ENCODE measurements at regions not wholly inside any gene's neighbourhood (a gene's known extent, or its start where the extent isn't known, plus 50 kb on each side); places are given as distances from the start of the nearest gene placed in this dataset.
"Not testable (repeated sequence)": the region's sequence is repeated elsewhere in the genome, so short reads cannot be mapped to it uniquely, and the experiment has no call there.

DNA sequence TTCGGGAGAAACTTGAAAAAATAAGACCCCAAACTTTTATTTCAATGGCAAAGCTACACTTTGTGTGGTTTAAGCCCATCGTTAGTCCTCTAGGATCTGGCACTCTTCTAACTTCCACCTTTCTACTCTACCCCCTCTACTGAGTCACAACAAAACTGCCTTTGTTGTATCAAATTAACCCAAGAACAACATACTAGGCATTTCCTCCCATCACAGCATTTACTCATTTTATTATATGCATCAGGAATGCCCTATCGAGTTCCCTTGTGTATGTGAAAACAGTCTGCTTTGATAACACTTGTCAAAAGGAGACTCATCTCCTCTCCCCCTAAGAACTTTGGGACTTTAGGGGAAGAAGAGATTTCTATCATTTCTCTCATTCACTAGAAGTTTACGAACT, 158.9 kb upstream of the FREM1 start:
- Mint-ChIP-seq H3K9me3 (ENCODE audit: low read depth) (peaks cover 8% of the 10 kb centered on the region), H3K4me1 (ENCODE audit: low read depth) (no peaks in the 10 kb centered on the region), H3K27me3 (ENCODE audit: low read depth) (peaks cover 2% of the 10 kb centered on the region), H3K4me3 (ENCODE audit: unreplicated experiment) (no peak overlapping the region), H3K36me3 (ENCODE audit: low read depth) (peaks cover 1% of the 10 kb centered on the region), H3K27ac (ENCODE audit: unreplicated experiment) (no peak overlapping the region)
- no peak for DNase-seq (ENCODE audit: low spot score)
- TF ChIP-seq, protein P1, sequence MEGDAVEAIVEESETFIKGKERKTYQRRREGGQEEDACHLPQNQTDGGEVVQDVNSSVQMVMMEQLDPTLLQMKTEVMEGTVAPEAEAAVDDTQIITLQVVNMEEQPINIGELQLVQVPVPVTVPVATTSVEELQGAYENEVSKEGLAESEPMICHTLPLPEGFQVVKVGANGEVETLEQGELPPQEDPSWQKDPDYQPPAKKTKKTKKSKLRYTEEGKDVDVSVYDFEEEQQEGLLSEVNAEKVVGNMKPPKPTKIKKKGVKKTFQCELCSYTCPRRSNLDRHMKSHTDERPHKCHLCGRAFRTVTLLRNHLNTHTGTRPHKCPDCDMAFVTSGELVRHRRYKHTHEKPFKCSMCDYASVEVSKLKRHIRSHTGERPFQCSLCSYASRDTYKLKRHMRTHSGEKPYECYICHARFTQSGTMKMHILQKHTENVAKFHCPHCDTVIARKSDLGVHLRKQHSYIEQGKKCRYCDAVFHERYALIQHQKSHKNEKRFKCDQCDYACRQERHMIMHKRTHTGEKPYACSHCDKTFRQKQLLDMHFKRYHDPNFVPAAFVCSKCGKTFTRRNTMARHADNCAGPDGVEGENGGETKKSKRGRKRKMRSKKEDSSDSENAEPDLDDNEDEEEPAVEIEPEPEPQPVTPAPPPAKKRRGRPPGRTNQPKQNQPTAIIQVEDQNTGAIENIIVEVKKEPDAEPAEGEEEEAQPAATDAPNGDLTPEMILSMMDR (IDR thresholded peaks at IDR 0.05): no peak

DNA sequence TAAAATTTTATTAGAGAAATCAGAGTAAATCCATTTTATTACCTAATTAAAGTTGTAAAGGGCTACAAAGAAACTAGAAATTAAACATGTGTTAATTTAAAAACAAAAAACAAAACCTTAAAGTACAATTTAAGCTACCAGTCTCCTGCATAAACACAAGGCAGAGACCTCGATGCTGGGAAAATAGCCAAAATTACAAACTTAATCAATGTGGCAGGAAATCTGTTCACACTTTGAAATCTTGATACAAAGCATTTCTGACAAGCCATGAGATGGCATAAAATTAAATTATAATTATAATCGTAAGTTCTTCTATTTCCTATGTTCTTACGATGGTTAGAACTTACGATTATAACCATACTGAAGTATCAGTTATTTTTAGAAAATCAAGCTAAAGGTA, 158.0 kb upstream of the FREM1 start:
- Mint-ChIP-seq H3K9me3 (ENCODE audit: low read depth) (peaks cover 8% of the 10 kb centered on the region), H3K27ac (ENCODE audit: unreplicated experiment) (no peak overlapping the region), H3K36me3 (ENCODE audit: low read depth) (peaks cover 1% of the 10 kb centered on the region), H3K4me3 (ENCODE audit: unreplicated experiment) (no peak overlapping the region), H3K27me3 (ENCODE audit: low read depth) (peaks cover 2% of the 10 kb centered on the region), H3K4me1 (ENCODE audit: low read depth) (no peaks in the 10 kb centered on the region)
- no peak for DNase-seq (ENCODE audit: low spot score)
- TF ChIP-seq, protein P1 (IDR thresholded peaks at IDR 0.05): no peak

DNA sequence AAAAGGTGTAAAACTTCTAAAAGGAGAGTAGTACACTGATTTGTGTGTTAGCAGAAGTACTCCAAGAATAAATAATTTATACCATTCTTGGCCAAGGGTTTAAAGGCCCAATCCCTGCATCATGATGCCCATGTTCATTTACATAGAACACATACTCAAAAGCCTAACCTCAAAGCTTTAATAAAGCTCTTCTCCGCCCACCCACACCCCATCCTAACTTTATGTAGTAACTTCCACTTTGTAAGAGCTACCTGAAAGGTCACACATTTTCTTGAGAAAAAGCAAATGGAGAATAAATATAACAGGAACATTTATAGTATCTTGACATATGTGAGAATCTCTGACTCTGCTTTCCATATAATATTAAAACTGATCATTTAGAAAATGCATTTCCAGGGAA, 148.8 kb upstream of the FREM1 start:
- peaks cover under 1% of the 10 kb centered on the region for H3K9me3 Mint-ChIP-seq (ENCODE audit: low read depth)
- H3K27me3 Mint-ChIP-seq (ENCODE audit: low read depth): no peaks in the 10 kb centered on the region
- no peak for DNase-seq (ENCODE audit: low spot score)
- no peaks in the 10 kb centered on the region for H3K4me1 Mint-ChIP-seq (ENCODE audit: low read depth)
- TF ChIP-seq, protein P1 (IDR thresholded peaks at IDR 0.05): no peak
- no peak overlapping the region for H3K4me3 Mint-ChIP-seq (ENCODE audit: unreplicated experiment)
- H3K27ac Mint-ChIP-seq (ENCODE audit: unreplicated experiment): no peak overlapping the region
- H3K36me3 Mint-ChIP-seq (ENCODE audit: low read depth): no peaks in the 10 kb centered on the region

DNA sequence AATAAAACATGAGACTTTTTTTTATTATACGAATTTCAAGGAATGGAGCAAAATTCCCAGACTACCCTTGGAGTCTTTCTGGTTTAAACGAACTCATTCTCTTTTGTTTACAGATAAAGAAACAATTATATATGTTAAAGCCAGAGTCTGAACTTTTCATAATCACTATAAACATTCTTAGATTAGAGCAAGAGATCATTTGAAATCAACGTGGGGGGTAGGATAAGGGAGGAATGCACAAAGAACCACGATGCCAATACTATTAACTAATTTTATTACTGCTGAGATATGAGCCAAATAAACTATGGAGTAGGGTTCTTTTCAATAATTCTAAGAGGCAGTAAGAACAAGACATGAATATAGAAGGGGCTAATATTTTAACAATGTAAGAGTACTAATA, 148.0 kb upstream of the FREM1 start:
- no peaks in the 10 kb centered on the region for H3K4me1 Mint-ChIP-seq (ENCODE audit: low read depth)
- no peak overlapping the region for H3K4me3 Mint-ChIP-seq (ENCODE audit: unreplicated experiment)
- H3K36me3 Mint-ChIP-seq (ENCODE audit: low read depth): no peaks in the 10 kb centered on the region
- no peak overlapping the region for H3K27ac Mint-ChIP-seq (ENCODE audit: unreplicated experiment)
- H3K27me3 Mint-ChIP-seq (ENCODE audit: low read depth): no peaks in the 10 kb centered on the region
- H3K9me3 Mint-ChIP-seq (ENCODE audit: low read depth): peaks cover 5% of the 10 kb centered on the region
- TF ChIP-seq, protein P1 (IDR thresholded peaks at IDR 0.05): no peak
- DNase-seq (ENCODE audit: low spot score): no peak

DNA sequence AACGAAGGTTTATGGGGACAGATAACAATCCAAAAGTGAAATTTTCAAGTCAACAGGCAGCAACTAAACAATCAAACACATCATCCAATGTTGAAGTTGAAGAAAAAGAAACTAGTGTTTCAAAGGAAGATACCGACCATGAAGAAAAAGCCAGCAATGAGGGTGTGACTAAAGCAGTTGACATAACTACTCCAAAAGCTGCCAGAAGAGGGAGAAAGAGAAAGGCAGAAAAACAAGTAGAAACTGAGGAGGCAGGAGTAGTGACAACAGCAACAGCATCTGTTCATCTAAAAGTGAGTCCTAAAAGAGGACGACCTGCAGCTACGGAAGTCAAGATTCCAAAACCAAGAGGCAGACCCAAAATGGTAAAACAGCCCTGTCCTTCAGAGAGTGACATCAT, 145.1 kb upstream of the FREM1 start:
- H3K9me3 Mint-ChIP-seq (ENCODE audit: low read depth); H3K27me3 Mint-ChIP-seq (ENCODE audit: low read depth); H3K27ac Mint-ChIP-seq (ENCODE audit: unreplicated experiment); H3K36me3 Mint-ChIP-seq (ENCODE audit: low read depth); H3K4me1 Mint-ChIP-seq (ENCODE audit: low read depth); H3K4me3 Mint-ChIP-seq (ENCODE audit: unreplicated experiment); DNase-seq (ENCODE audit: low spot score): not testable (repeated sequence)
- TF ChIP-seq, protein P1 (IDR thresholded peaks at IDR 0.05): peak; percentile 65

Measured in chondrocyte (in vitro differentiated cells).